OCI-LY7 (cell line): ENCODE measurements at regions not wholly inside any gene's neighbourhood (a gene's known extent, or its start where the extent isn't known, plus 50 kb on each side); places are given as distances from the start of the nearest gene placed in this dataset.
"Not testable (repeated sequence)": the region's sequence is repeated elsewhere in the genome, so short reads cannot be mapped to it uniquely, and the experiment has no call there.

ENCODE experiments used
- BruUV-seq: library from RNA; stranded (reverse); fragments of 400-500 nt; replicated peaks from 2 replicates; lab custom pipeline; 2021; lab: Mats Ljungman, UMichigan
- CTCF ChIA-PET: fragments of 300-600 bp; sonication (Branson Sonifier 250); formaldehyde crosslinking; loops from one replicate; lab custom pipeline; 2022; ENCODE audit warnings: antibody characterized with exemption; ENCODE audit not compliant: unreplicated experiment; lab: Charles Lee
- POLR2A ChIA-PET: fragments of 300-600 bp; sonication (Branson Sonifier 250); formaldehyde crosslinking; loops from one replicate; lab custom pipeline; 2022; ENCODE audit warnings: antibody characterized with exemption; lab: Charles Lee
- DNase-seq: peaks from one replicate; pipeline ENCODE4 v3.0.0-alpha.2; 2015; ENCODE audit warnings: low spot score
- H2AFZ ChIP-seq: fragments of 200-600 bp; sonication (generic), shearing (Covaris generic); 2 replicates; pipeline ENCODE4 v1.6.1; 2014; ENCODE audit warnings: mild to moderate bottlenecking, antibody characterized with exemption, low read length, moderate library complexity
- H3K27ac ChIP-seq: fragments of 200-600 bp; sonication (generic); 2 replicates; pipeline ENCODE4 v1.5.1; 2014; ENCODE audit warnings: mixed run types, low read depth, mild to moderate bottlenecking, moderate library complexity, low read length, inconsistent platforms; ENCODE audit not compliant: poor library complexity, severe bottlenecking
- H3K36me3 ChIP-seq: fragments of 200-600 bp; sonication (generic); 2 replicates; pipeline ENCODE4 v1.6.1; 2014; ENCODE audit warnings: mild to moderate bottlenecking, antibody characterized with exemption, low read length, moderate library complexity, mixed read lengths; ENCODE audit not compliant: insufficient read depth
- H3K4me1 ChIP-seq: fragments of 200-600 bp; sonication (generic); 2 replicates; pipeline ENCODE4 v1.5.1; 2014; ENCODE audit warnings: mild to moderate bottlenecking, low read length; ENCODE audit not compliant: insufficient read depth, poor library complexity, severe bottlenecking
- H3K4me2 ChIP-seq: fragments of 200-600 bp; sonication (generic); 2 replicates; pipeline ENCODE4 v1.6.1; 2014; ENCODE audit warnings: mild to moderate bottlenecking, low read length
- H3K4me3 ChIP-seq: fragments of 200-600 bp; sonication (generic); 2 replicates; pipeline ENCODE4 v1.5.1; 2014; ENCODE audit warnings: mild to moderate bottlenecking, low read depth, low read length; ENCODE audit not compliant: poor library complexity, severe bottlenecking
- H3K79me2 ChIP-seq: fragments of 200-600 bp; sonication (generic); 2 replicates; pipeline ENCODE4 v1.6.1; 2016; ENCODE audit warnings: low read depth, mild to moderate bottlenecking, low read length, moderate library complexity, mixed read lengths; ENCODE audit not compliant: insufficient read depth
- H3K9me2 ChIP-seq: fragments of 200-600 bp; sonication (generic); 2 replicates; pipeline ENCODE4 v1.6.1; 2016; ENCODE audit warnings: mild to moderate bottlenecking, low read length, mixed read lengths; ENCODE audit not compliant: insufficient read depth
- H3K9me3 ChIP-seq: fragments of 200-600 bp; sonication (generic); 2 replicates; pipeline ENCODE4 v1.6.1; 2014; ENCODE audit warnings: mild to moderate bottlenecking, mixed run types, low read length, mixed read lengths
- H4K20me1 ChIP-seq: fragments of 200-600 bp; sonication (generic); 2 replicates; pipeline ENCODE4 v1.6.1; 2014; ENCODE audit warnings: mild to moderate bottlenecking, antibody characterized with exemption, low read length, moderate library complexity, mixed read lengths; ENCODE audit not compliant: insufficient read depth
- EZH2phosphoT487 ChIP-seq: fragments of 200-600 bp; sonication (generic); IDR thresholded peaks from 2 replicates; pipeline ENCODE4 v1.6.1; 2018; ENCODE audit warnings: low read depth, borderline replicate concordance, mild to moderate bottlenecking, mixed run types, antibody characterized with exemption, low read length, moderate library complexity, mixed read lengths
- intact Hi-C: fragments of 100-400 bp; cut with micrococcal nuclease; formaldehyde crosslinking; loops from one replicate; pipeline ENCODE4 v1.10.0; 2022; ENCODE audit not compliant: unreplicated experiment
- TF ChIP-seq, protein P1 (sequence below): fragments of 200-600 bp; sonication (generic); conservative IDR thresholded peaks from 2 replicates; pipeline ENCODE4 v1.5.1; 2014; ENCODE audit warnings: mild to moderate bottlenecking, antibody characterized with exemption, low read length, moderate library complexity, mixed read lengths

DNA sequence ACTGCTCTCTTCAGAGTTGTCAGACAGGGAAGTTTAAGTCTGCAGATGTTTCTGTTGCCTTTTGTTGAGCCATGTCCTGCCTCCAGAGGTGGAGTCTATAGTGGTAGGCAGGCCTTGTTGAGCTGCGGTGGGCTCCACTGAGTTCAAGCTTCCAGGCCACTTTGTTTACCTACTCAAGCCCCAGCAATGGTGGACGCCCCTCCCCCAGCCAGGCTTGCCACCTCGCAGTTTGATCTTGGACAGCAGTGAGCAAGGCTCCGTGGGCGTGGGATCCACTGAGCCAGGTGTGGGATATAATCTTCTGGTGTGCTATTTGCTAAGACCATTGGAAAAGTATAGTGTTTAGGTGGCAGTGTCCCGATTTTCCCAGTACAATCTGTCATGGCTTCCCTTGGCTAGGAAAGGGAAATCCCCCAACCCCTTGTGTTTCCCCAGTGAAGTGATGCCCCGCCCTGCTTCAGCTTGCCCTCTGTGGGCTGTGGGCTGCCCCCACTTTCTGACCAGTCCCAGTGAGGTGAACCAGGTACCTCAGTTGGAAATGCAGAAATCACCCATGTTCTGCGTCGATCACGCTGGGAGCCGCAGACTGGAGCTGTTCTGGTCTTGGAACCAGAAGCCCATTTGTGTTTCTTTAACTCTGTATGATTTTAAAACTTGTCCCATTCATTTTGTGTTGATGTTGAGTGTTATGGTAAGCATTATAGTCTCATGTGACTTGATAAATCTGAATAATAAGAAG lies 89.2 kb upstream of the CALCR start:
- TF ChIP-seq, protein P1, sequence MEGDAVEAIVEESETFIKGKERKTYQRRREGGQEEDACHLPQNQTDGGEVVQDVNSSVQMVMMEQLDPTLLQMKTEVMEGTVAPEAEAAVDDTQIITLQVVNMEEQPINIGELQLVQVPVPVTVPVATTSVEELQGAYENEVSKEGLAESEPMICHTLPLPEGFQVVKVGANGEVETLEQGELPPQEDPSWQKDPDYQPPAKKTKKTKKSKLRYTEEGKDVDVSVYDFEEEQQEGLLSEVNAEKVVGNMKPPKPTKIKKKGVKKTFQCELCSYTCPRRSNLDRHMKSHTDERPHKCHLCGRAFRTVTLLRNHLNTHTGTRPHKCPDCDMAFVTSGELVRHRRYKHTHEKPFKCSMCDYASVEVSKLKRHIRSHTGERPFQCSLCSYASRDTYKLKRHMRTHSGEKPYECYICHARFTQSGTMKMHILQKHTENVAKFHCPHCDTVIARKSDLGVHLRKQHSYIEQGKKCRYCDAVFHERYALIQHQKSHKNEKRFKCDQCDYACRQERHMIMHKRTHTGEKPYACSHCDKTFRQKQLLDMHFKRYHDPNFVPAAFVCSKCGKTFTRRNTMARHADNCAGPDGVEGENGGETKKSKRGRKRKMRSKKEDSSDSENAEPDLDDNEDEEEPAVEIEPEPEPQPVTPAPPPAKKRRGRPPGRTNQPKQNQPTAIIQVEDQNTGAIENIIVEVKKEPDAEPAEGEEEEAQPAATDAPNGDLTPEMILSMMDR = no peak
- TF ChIP-seq EZH2phosphoT487 = no peak
- H3K79me2 ChIP-seq = no peaks in the 10 kb centered on the region
- H3K4me3 ChIP-seq = no peak overlapping the region
- ChIA-PET POLR2A (interaction anchor here (0.6 kb wide), 2 partner anchors 135 to 832 kb away, joined by 3 read pairs; no protein-coding TSS in a partner anchor), CTCF (no interaction called here)
- intact Hi-C loops = no loop called here
- BruUV-seq = no TSS peak
- no peaks in the 10 kb centered on the region for H3K9me3 ChIP-seq
- no peak for DNase-seq
- H3K4me2 ChIP-seq = no peak overlapping the region
- H3K36me3 ChIP-seq = no peaks in the 10 kb centered on the region
- H2AFZ ChIP-seq = no peak overlapping the region
- no peaks in the 10 kb centered on the region for H3K4me1 ChIP-seq
- H3K27ac ChIP-seq = no peak overlapping the region
- no peaks in the 10 kb centered on the region for H3K9me2 ChIP-seq
- no peaks in the 10 kb centered on the region for H4K20me1 ChIP-seq

DNA sequence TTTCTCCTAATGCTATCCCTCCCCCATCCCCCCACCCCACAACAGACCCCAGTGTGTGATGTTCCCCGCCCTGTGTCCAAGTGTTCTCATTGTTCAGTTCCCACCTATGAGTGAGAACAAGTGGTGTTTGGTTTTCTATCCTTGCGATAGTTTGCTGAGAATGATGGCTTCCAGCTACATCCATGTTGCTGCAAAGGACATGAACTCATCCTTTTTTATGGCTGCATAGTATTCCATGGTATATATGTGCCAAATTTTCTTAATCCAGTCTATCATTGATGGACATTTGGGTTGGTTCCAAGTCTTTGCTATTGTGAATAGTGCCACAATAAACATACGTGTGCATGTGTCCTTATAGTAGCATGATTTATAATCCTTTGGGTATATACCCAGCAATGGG lies 83.6 kb upstream of the CALCR start:
- H3K4me2 ChIP-seq, H3K4me3 ChIP-seq, CTCF ChIA-PET, BruUV-seq, H3K4me1 ChIP-seq, H4K20me1 ChIP-seq, H3K79me2 ChIP-seq, H3K27ac ChIP-seq, H3K9me3 ChIP-seq, DNase-seq, H2AFZ ChIP-seq, H3K9me2 ChIP-seq, H3K36me3 ChIP-seq, intact Hi-C loops: not testable (repeated sequence)
- POLR2A ChIA-PET = interaction anchor here (0.7 kb wide), 1 partner anchor 30 kb away, joined by 6 read pairs; no protein-coding TSS in a partner anchor

DNA sequence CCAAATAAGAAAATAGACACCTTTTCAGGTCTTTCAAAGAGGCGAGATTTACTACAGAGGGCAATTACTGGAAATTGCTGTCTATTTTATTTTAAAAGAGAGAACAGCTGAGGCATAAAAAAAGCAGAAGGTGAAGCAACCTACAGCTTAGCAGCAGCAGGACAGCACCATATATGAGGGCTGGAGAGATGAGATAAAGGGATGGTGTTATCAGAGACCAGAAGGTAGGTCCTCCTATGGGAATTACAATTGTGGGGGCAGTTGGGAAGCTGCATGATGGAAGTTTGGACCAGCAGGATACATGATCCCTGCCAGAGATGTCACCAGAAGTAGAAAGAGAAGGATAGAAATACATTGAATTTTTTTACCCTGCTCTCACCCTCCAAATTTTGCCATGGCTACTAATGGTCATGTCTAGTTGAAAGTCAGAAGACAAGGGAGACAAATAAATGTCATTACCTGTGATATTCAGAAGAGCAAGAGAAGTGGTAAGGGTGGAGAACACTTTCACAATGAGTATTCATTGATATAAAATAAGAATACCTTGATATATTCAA lies 77.2 kb upstream of the CALCR start:
- BruUV-seq = no TSS peak
- H2AFZ ChIP-seq = no peak overlapping the region
- TF ChIP-seq, protein P1 = no peak
- TF ChIP-seq EZH2phosphoT487 = no peak
- H3K4me3 ChIP-seq = no peak overlapping the region
- intact Hi-C loops = no loop called here
- no peak overlapping the region for H3K4me2 ChIP-seq
- H3K4me1 ChIP-seq = no peaks in the 10 kb centered on the region
- H3K27ac ChIP-seq = no peak overlapping the region
- H3K79me2 ChIP-seq = no peaks in the 10 kb centered on the region
- H3K9me3 ChIP-seq = no peaks in the 10 kb centered on the region
- ChIA-PET POLR2A (no interaction called here), CTCF (no interaction called here)
- no peaks in the 10 kb centered on the region for H4K20me1 ChIP-seq
- DNase-seq = no peak
- H3K9me2 ChIP-seq = no peaks in the 10 kb centered on the region
- H3K36me3 ChIP-seq = no peaks in the 10 kb centered on the region
